ENCODE measurements at regions not wholly inside any gene's neighbourhood (a gene's known extent, or its start where the extent isn't known, plus 50 kb on each side); places are given as distances from the start of the nearest gene placed in this dataset.

DNA sequence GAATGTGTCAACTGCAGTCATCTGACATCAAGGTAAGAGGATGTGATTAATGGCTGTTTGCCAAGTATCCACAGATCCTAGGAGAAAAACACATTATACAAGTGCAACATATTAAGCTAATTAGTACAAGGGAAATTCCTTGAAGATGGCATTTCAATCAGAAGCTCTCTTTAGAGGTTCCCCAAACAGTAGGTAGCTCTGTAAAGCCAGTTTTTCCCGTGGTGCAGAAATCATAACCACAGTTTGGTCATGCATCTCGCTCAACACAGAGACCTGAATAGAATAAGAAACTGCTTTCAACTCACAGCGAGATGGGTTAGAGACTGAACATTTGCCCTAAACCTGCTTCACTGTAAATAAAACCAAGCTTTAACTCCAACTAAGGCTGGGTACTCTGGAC, 230.5 kb upstream of the CAMK1G start:
- in situ Hi-C loops (cut with HindIII; ENCODE audit: low sequenced_read_pairs): loop anchor here (5.0 kb wide), 1 partner anchor 69 kb away; no protein-coding TSS in a partner anchor
- TF ChIP-seq, protein P1, sequence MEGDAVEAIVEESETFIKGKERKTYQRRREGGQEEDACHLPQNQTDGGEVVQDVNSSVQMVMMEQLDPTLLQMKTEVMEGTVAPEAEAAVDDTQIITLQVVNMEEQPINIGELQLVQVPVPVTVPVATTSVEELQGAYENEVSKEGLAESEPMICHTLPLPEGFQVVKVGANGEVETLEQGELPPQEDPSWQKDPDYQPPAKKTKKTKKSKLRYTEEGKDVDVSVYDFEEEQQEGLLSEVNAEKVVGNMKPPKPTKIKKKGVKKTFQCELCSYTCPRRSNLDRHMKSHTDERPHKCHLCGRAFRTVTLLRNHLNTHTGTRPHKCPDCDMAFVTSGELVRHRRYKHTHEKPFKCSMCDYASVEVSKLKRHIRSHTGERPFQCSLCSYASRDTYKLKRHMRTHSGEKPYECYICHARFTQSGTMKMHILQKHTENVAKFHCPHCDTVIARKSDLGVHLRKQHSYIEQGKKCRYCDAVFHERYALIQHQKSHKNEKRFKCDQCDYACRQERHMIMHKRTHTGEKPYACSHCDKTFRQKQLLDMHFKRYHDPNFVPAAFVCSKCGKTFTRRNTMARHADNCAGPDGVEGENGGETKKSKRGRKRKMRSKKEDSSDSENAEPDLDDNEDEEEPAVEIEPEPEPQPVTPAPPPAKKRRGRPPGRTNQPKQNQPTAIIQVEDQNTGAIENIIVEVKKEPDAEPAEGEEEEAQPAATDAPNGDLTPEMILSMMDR (IDR thresholded peaks at IDR 0.05; ENCODE audit: low read depth, low read length, missing control alignments): no peak
- no peak for DNase-seq (ENCODE audit: low read depth)

DNA sequence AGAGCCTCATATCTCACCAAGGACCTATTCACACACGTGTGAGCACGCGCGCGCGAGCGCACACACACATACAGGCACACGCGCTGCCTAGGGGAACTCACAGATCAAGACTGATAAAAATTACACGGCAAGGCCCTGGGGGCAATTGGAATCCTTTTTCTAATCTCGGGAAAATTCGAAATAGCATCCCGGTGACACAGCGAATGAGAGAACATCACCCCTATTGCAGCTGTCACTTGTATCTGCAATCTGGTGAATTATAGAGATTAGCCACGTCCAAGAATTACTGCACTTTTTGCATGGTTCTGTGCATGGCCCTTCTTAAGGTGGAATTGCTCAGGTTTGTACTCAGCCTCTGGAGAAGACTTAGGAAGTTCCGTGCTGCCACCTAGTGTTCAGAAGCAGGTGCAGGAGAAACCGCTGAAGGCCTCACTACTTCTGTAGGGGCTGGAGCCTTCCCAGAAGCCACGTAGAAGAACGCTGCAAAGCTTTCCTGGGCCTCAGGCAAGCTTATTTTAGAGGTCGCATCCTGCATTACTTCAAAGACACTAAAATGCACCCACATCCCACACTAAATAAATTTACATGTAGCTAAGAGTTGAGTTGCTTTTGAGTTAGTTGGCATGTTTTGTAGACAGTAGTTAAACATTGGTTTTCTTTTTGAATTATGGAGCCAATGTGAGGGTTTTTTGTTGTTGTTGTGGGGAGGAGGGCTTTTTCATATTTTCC, 229.2 kb upstream of the CAMK1G start:
- in situ Hi-C loops (cut with HindIII; ENCODE audit: low sequenced_read_pairs): loop anchor here (5.0 kb wide), 1 partner anchor 68 kb away; no protein-coding TSS in a partner anchor
- H3K4me3 ChIP-seq (ENCODE audit: low read depth, low read length): no peak overlapping the region
- peak; percentile 89 for DNase-seq (ENCODE audit: low read depth)
- TF ChIP-seq, protein P1 (IDR thresholded peaks at IDR 0.05; ENCODE audit: low read depth, low read length, missing control alignments): peak; percentile 98

More for the DNA sequence above, 230.5 kb upstream of the CAMK1G start:
- no peak overlapping the region for H3K4me3 ChIP-seq (ENCODE audit: low read depth, low read length)

DNA sequence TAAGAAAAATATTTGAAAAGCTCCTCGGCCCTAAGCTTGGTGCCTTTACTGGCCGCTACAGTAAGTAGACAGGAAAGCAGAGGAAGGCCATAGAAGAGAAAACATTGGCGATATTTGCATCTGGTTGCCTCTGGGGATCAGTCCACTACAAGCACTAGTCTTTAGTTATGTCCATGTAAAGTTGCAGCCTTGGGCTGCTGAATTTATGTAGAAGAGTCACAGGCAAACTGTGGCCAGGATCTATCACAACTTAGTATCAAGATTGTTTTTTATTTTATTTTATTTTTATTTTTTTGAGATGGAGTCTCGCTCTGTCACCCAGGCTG, 228.7 kb upstream of the CAMK1G start:
- H3K4me3 ChIP-seq (ENCODE audit: low read depth, low read length): no peak overlapping the region
- no peak for DNase-seq (ENCODE audit: low read depth)
- TF ChIP-seq, protein P1 (IDR thresholded peaks at IDR 0.05; ENCODE audit: low read depth, low read length, missing control alignments): no peak
- in situ Hi-C loops (cut with HindIII; ENCODE audit: low sequenced_read_pairs): loop anchor here (5.0 kb wide), 1 partner anchor 67 kb away; no protein-coding TSS in a partner anchor

DNA sequence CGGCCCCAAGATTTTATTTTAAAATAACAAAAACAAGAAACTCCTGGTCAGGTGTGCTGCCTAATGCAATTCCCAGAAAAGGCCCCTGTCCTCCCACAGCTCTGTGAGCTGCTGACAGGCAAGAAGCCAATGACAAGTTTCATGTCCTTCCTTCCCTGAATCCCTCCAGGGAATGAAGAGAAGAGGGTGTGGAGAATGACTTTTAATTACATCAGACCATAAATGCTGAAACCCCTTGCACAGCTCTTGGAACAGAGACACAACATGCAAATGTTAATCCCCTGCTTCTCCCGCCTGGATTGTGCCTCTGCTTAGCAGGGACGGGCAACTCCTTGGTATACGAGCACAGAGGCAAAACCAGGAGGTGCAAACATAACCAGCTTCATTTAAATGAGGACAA, 228.1 kb upstream of the CAMK1G start:
- no peak overlapping the region for H3K4me3 ChIP-seq (ENCODE audit: low read depth, low read length)
- TF ChIP-seq, protein P1 (IDR thresholded peaks at IDR 0.05; ENCODE audit: low read depth, low read length, missing control alignments): no peak
- in situ Hi-C loops (cut with HindIII; ENCODE audit: low sequenced_read_pairs): no loop called here
- DNase-seq (ENCODE audit: low read depth): no peak

DNA sequence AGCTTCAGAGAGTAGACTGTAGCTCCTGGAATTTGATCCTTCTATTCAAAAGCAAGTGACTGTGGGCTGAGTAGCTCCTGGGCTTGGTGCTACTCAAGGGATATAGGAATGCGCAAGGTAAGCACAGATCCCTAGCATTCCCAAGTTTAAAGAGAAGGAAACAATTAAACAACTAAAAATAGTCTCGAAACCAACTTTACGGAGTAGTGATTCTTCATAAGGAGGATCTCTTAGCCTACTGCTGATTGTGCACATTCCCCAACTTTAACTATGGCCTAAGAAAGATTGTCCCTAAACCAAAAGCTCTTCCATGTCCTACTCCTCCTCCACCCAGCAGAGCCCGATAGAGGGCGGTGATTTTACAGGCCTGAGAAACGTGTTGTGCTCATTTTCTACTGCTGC, 226.5 kb upstream of the CAMK1G start:
- DNase-seq (ENCODE audit: low read depth): no peak
- in situ Hi-C loops (cut with HindIII; ENCODE audit: low sequenced_read_pairs): no loop called here
- H3K4me3 ChIP-seq (ENCODE audit: low read depth, low read length): no peak overlapping the region
- TF ChIP-seq, protein P1 (IDR thresholded peaks at IDR 0.05; ENCODE audit: low read depth, low read length, missing control alignments): no peak

DNA sequence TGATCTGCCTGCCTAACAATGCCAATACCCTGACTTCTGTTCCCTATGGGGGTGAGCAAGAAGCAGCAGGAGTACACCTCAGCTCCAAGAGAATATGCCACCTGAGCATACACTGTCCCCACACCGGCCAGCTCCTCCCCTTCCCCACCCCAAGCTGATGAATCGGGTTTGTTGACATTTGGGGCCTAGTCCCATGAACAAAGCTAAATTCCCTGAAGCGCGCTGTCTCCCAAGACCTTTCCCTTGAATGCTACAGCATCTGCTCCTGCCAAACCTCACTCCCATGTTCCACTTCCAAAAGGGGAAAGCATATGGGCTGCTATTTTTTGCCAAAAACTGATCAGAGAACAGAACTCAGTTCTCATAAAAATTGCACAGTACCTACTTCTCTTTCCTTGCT, 220.4 kb upstream of the CAMK1G start:
- in situ Hi-C loops (cut with HindIII; ENCODE audit: low sequenced_read_pairs): no loop called here
- no peak for DNase-seq (ENCODE audit: low read depth)
- TF ChIP-seq, protein P1 (IDR thresholded peaks at IDR 0.05; ENCODE audit: low read depth, low read length, missing control alignments): no peak
- H3K4me3 ChIP-seq (ENCODE audit: low read depth, low read length): no peak overlapping the region

All from astrocyte of the cerebellum (primary cell).